WERI-Rb-1 (cell line): ENCODE measurements at regions not wholly inside any gene's neighbourhood (a gene's known extent, or its start where the extent isn't known, plus 50 kb on each side); places are given as distances from the start of the nearest gene placed in this dataset.

ENCODE experiments used
- DNase-seq: peaks from one replicate; pipeline ENCODE4 v3.0.0-alpha.2; 2020
- H3K27ac ChIP-seq: fragments of 250-450 bp; sonication (Bioruptor Pico); 2 replicates; pipeline ENCODE4 v1.5.1; 2020; ENCODE audit warnings: mild to moderate bottlenecking, moderate library complexity
- H3K27me3 ChIP-seq: fragments of 250-450 bp; sonication (Bioruptor Pico); 2 replicates; pipeline ENCODE4 v1.5.1; 2021; ENCODE audit warnings: mild to moderate bottlenecking, low read depth, moderate library complexity; ENCODE audit not compliant: insufficient read depth, severe bottlenecking
- H3K36me3 ChIP-seq: fragments of 250-450 bp; sonication (Bioruptor Pico); 2 replicates; pipeline ENCODE4 v1.5.1; 2020; ENCODE audit warnings: mild to moderate bottlenecking, moderate library complexity
- H3K4me3 ChIP-seq: 2 replicates; pipeline ENCODE4 v1.5.1; 2011; ENCODE audit warnings: low read depth, mild to moderate bottlenecking, control low read depth, low read length
- H3K9me3 ChIP-seq: fragments of 250-450 bp; sonication (Bioruptor Pico); 2 replicates; pipeline ENCODE4 v1.5.1; 2021; ENCODE audit warnings: mild to moderate bottlenecking, moderate library complexity; ENCODE audit not compliant: severe bottlenecking
- TF ChIP-seq, protein P1 (sequence below): IDR thresholded peaks from 2 replicates; pipeline ENCODE4 v1.5.1; 2011; ENCODE audit warnings: low read depth, mild to moderate bottlenecking, control low read depth, inconsistent platforms, low read length

DNA sequence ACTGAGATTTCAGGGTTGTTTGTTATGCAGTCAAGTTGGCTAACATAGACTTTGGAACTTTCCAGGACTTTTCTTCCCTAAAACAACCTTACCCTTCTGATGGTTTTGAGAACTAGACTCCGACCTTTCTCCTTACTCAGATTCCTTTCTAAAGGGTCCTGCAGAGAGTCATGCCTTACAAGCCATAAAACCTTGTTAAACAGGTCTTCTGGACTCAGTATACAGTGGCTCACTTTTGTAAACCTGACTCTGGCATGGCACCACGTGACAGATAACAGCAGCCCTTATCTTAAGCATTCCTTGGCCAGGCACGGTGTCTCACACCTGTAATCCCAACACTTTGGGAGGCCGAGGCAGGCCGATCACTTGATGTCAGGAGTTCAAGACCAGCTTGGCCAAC lies 253.2 kb upstream of the RAB6C start:
- no peaks in the 10 kb centered on the region for H3K9me3 ChIP-seq
- no peak overlapping the region for H3K4me3 ChIP-seq
- no peak for DNase-seq
- TF ChIP-seq, protein P1, sequence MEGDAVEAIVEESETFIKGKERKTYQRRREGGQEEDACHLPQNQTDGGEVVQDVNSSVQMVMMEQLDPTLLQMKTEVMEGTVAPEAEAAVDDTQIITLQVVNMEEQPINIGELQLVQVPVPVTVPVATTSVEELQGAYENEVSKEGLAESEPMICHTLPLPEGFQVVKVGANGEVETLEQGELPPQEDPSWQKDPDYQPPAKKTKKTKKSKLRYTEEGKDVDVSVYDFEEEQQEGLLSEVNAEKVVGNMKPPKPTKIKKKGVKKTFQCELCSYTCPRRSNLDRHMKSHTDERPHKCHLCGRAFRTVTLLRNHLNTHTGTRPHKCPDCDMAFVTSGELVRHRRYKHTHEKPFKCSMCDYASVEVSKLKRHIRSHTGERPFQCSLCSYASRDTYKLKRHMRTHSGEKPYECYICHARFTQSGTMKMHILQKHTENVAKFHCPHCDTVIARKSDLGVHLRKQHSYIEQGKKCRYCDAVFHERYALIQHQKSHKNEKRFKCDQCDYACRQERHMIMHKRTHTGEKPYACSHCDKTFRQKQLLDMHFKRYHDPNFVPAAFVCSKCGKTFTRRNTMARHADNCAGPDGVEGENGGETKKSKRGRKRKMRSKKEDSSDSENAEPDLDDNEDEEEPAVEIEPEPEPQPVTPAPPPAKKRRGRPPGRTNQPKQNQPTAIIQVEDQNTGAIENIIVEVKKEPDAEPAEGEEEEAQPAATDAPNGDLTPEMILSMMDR, result no peak
- no peaks in the 10 kb centered on the region for H3K36me3 ChIP-seq
- H3K27me3 ChIP-seq, result no peaks in the 10 kb centered on the region
- H3K27ac ChIP-seq, result no peak overlapping the region

DNA sequence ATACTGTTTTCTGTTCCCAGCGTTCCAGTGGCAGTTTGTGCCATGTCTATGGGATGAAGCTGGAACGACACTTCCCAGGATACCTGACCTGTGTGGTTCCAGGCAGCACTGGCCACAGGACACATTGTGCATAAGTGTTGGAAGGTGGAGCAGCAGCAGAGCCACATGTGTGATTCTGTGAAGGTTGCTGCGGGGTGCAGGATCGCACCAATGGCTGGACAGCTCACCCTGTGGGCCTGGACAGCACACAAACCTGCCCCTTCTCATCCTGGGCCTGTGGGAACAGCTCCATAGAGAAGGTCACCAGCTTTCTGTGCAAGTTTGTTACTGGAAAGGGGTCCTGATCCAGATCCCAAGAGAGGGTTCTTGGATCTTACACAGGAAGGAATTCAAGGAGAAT lies 252.2 kb upstream of the RAB6C start:
- TF ChIP-seq, protein P1, result no peak
- H3K27ac ChIP-seq, result no peak overlapping the region
- no peaks in the 10 kb centered on the region for H3K36me3 ChIP-seq
- DNase-seq, result no peak
- H3K4me3 ChIP-seq, result no peak overlapping the region
- H3K9me3 ChIP-seq, result no peaks in the 10 kb centered on the region
- H3K27me3 ChIP-seq, result no peaks in the 10 kb centered on the region

DNA sequence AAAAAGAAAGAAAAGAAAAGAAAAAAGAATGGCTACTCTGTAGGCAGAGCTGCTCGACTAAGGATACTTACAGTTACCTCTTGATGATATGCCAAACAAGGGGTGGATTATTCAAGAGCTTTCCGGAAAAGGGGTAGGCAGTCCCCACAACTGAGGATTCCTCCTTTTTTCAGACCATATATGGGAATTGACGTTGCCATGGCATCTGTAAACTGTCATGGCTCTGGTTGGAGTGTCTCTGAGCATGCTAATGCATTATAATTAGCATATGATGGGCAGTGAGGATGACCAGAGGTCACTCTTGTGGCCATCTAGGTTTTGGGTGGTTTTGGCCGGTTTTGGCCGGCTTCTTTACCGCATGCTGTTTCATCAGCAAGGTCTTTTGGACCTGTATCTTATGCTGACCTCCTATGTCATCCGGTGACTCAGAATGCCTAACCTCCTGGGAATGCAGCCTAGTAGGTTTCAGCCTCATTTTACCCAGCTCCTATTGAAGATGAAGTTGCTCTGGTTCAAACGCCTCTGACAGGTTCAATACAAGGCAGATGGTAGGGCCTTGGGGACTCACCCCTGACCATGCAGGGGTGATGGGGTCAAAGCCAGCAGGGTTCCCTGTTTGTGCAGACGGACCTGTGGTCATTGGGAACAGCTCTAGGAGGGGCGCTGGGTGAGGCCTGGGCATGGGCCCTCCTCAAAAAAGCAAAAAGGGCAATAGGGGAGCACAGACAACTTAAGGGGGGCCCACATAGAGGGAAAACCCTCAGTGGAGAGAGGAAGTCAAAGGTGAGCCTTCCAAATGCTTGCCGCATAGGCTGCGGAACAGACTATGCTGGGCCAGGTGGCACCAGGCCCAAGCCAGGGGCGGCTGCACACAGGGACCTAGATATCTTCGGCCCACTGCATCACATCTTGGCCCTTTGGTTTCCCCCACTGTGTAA lies 251.2 kb upstream of the RAB6C start:
- H3K9me3 ChIP-seq, result no peaks in the 10 kb centered on the region
- DNase-seq, result no peak
- H3K36me3 ChIP-seq, result no peaks in the 10 kb centered on the region
- no peak overlapping the region for H3K4me3 ChIP-seq
- no peaks in the 10 kb centered on the region for H3K27me3 ChIP-seq
- H3K27ac ChIP-seq, result no peak overlapping the region
- TF ChIP-seq, protein P1, result no peak

DNA sequence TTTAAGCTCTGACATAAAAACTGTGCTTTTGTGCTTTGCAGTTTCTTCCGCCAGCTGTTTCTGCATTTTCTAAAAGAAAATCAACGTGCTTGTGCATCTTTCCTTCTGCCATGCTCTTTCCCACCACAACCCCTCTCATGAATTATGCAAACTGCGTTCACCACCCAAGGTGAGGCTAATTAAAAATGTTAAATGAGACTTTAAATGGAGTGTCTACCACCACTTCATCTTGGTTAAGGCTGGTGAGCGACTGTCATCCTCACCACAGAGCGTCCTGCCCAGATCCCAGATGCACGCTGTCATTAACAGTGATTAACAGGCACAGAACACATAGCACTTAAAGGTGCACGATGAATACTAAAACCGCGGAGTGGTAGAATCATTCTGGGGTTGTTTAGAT lies 250.5 kb upstream of the RAB6C start:
- Histone ChIP-seq H3K36me3 (no peaks in the 10 kb centered on the region), H3K9me3 (no peaks in the 10 kb centered on the region), H3K27ac (no peak overlapping the region), H3K27me3 (no peaks in the 10 kb centered on the region), H3K4me3 (no peak overlapping the region)
- TF ChIP-seq, protein P1, result no peak
- DNase-seq, result no peak

DNA sequence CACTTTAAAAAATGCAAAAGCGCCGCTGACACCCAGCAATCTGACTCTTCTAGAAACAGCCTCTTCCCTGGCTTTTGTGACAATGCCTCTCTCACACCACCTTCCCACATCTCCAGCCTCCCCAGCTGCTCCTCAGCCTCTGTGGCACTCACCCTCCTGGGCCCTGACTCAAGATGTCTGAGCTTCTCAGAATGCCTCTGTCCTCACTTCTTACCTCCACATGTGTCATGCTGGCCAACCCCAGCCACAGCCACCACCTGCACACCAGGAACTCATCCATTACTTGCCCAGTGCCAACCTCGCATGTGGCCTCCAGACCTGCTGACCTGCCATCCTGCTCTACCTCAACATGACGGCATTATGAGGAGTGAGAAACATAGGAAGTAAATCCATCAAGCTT lies 249.8 kb upstream of the RAB6C start:
- Histone ChIP-seq H3K27me3 (no peaks in the 10 kb centered on the region), H3K4me3 (no peak overlapping the region), H3K9me3 (no peaks in the 10 kb centered on the region), H3K36me3 (no peaks in the 10 kb centered on the region), H3K27ac (no peak overlapping the region)
- DNase-seq, result no peak
- TF ChIP-seq, protein P1, result no peak
